Sigmoid colon (tissue), 4 donors: ENCODE measurements at regions not wholly inside any gene's neighbourhood (a gene's known extent, or its start where the extent isn't known, plus 50 kb on each side); places are given as distances from the start of the nearest gene placed in this dataset.

ENCODE experiments used
- EP300 ChIP-seq, 4 donors: sonication (generic); formaldehyde crosslinking; IDR thresholded peaks; one replicate each; pipeline ENCODE4 v1.6.1; 2017; ENCODE audit warnings: antibody characterized with exemption in 4 of 4
- POLR2A ChIP-seq, 2 donors: fragments of 450-650 bp; IDR thresholded peaks; one replicate each; pipeline ENCODE4 v1.6.1; 2016; ENCODE audit warnings: antibody characterized with exemption in 2 of 2, mild to moderate bottlenecking in 2 of 2, moderate library complexity in 2 of 2
- POLR2AphosphoS5 ChIP-seq, 4 donors: sonication (generic); formaldehyde crosslinking; IDR thresholded peaks; one replicate each; pipeline ENCODE4 v1.6.1; 2017; ENCODE audit warnings: antibody characterized with exemption in 4 of 4
- TF ChIP-seq, protein P1 (sequence below), 4 experiments: fragments of 450-650 bp in 3 of 4; fragments of 200-600 bp in 1 of 4; IDR thresholded peaks; one replicate each; pipeline ENCODE4 v1.5.1; 2016 to 2019; ENCODE audit warnings: antibody characterized with exemption in 4 of 4, mild to moderate bottlenecking in 3 of 4, moderate library complexity in 2 of 4

DNA sequence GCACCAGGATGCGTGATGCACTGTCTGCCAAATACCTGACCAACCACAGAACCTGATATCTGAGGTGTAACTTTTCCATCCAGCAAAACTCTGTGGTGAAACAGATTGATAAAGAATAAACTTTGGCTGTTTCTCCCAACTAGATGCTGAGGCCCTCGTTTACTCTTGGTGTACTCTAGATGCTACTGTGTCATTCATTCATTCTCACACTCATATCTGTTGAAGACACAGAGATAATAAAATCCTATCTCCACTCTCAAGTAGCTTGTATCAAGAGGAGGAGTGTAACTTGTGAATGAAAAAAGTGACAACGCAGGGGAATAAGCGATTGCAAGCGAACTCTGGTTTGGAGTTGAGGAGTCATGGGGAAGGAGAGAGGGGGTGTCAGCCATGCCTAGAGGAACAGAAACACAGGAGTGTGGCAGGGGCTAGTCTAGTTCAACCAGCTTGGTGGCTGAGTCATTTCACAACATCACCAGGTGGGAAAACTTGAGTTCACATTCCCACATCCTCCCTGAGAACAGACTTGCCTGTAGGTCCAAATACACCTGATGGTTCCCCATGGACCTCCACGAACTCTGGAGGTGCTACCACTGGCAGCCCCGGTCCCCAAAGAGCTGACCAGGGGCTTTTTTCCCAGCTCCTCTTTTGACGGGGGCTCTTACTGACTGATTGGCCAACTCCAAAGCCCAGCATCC lies 73.3 kb upstream of the SNRK start:
- TF ChIP-seq POLR2A (IDR thresholded peaks at IDR 0.05) (no peak), POLR2AphosphoS5 (IDR thresholded peaks at IDR 0.05) (no peak), EP300 (IDR thresholded peaks at IDR 0.05) (no peak)
- TF ChIP-seq, protein P1, sequence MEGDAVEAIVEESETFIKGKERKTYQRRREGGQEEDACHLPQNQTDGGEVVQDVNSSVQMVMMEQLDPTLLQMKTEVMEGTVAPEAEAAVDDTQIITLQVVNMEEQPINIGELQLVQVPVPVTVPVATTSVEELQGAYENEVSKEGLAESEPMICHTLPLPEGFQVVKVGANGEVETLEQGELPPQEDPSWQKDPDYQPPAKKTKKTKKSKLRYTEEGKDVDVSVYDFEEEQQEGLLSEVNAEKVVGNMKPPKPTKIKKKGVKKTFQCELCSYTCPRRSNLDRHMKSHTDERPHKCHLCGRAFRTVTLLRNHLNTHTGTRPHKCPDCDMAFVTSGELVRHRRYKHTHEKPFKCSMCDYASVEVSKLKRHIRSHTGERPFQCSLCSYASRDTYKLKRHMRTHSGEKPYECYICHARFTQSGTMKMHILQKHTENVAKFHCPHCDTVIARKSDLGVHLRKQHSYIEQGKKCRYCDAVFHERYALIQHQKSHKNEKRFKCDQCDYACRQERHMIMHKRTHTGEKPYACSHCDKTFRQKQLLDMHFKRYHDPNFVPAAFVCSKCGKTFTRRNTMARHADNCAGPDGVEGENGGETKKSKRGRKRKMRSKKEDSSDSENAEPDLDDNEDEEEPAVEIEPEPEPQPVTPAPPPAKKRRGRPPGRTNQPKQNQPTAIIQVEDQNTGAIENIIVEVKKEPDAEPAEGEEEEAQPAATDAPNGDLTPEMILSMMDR (IDR thresholded peaks at IDR 0.05): no peak
